Neutrophil (primary cell): ENCODE measurements at regions not wholly inside any gene's neighbourhood (a gene's known extent, or its start where the extent isn't known, plus 50 kb on each side); places are given as distances from the start of the nearest gene placed in this dataset.

ENCODE experiments used
- H3K27ac ChIP-seq: fragments of 200-600 bp; sonication (generic); 2 replicates; pipeline ENCODE4 v1.5.1; 2016; ENCODE audit warnings: mild to moderate bottlenecking, moderate library complexity
- H3K27me3 ChIP-seq: fragments of 200-600 bp; sonication (generic); 2 replicates; pipeline ENCODE4 v1.6.0; 2016; ENCODE audit warnings: mild to moderate bottlenecking
- H3K36me3 ChIP-seq: fragments of 200-600 bp; sonication (generic); 2 replicates; pipeline ENCODE4 v1.5.1; 2017
- H3K4me1 ChIP-seq, 2 experiments: fragments of 200-600 bp in 1 of 2; sonication (generic) in 1 of 2; 1 replicate in 1 of 2; 2 replicates in 1 of 2; pipeline versions ENCODE4 v1.5.1 to v1.6.1; 2013 to 2016; ENCODE audit warnings: low read depth in 1 of 2, low read length in 1 of 2, mild to moderate bottlenecking in 1 of 2, moderate library complexity in 1 of 2; ENCODE audit not compliant: control insufficient read depth in 1 of 2, insufficient read depth in 1 of 2
- H3K4me3 ChIP-seq, 2 experiments: fragments of 200-600 bp in 1 of 2; sonication (generic) in 1 of 2; 1 replicate in 1 of 2; 2 replicates in 1 of 2; pipeline ENCODE4 v1.5.1; 2013 to 2016; ENCODE audit warnings: low read depth in 1 of 2, low read length in 1 of 2, mild to moderate bottlenecking in 1 of 2, moderate library complexity in 1 of 2
- H3K9me3 ChIP-seq: fragments of 200-600 bp; sonication (generic); 2 replicates; pipeline ENCODE4 v1.5.1; 2016
- CTCF ChIP-seq: fragments of 200-600 bp; sonication (generic); IDR thresholded peaks from 2 replicates; pipeline ENCODE4 v1.5.1; 2016; ENCODE audit warnings: antibody characterized with exemption

GRCh38 chr1:101431956-101432510 lies 195.2 kb downstream of the S1PR1 start:
- no peaks in the 10 kb centered on the region for H3K36me3 ChIP-seq
- no peaks in the 10 kb centered on the region for H3K27me3 ChIP-seq
- H3K27ac ChIP-seq, result no peak overlapping the region
- H3K4me1 ChIP-seq, result no peaks in the 10 kb centered on the region
- no peaks in the 10 kb centered on the region for H3K9me3 ChIP-seq
- TF ChIP-seq CTCF, result no peak
- no peak overlapping the region for H3K4me3 ChIP-seq

- Histone ChIP-seq H3K36me3 (no peaks in the 10 kb centered on the region), H3K9me3 (no peaks in the 10 kb centered on the region), H3K27ac (no peak overlapping the region), H3K27me3 (no peaks in the 10 kb centered on the region), H3K4me3 (no peak overlapping the region), H3K4me1 (no peaks in the 10 kb centered on the region)
- TF ChIP-seq CTCF, result no peak
These were observed 199.2 kb downstream of the S1PR1 start for GRCh38 chr1:101435831-101436511.

DNA sequence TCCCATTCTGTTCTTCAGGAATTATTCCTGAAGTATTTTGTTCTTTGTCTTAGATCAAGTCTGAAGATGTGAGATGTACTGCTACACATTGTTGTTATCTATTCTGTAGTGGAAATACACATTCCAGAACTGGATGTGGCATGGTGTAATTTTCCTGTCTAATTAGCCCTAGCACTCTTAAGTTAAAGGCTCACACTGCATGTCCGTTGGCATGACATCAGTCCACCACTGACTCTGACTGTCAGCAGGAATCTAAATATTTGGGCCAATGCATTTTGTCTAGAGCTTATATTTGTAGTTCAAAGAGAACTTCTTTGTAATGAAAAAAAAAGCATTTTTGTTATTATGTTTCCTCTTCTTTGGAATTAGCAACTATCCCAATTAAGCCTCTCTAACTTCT lies 201.0 kb downstream of the S1PR1 start:
- H3K27ac ChIP-seq, result no peak overlapping the region
- TF ChIP-seq CTCF, result no peak
- no peaks in the 10 kb centered on the region for H3K9me3 ChIP-seq
- H3K4me3 ChIP-seq, result no peak overlapping the region
- no peaks in the 10 kb centered on the region for H3K4me1 ChIP-seq
- H3K36me3 ChIP-seq, result no peaks in the 10 kb centered on the region
- no peaks in the 10 kb centered on the region for H3K27me3 ChIP-seq

- Histone ChIP-seq H3K36me3 (no peaks in the 10 kb centered on the region), H3K27ac (no peak overlapping the region), H3K4me1 (no peaks in the 10 kb centered on the region), H3K9me3 (no peaks in the 10 kb centered on the region), H3K4me3 (no peak overlapping the region), H3K27me3 (no peaks in the 10 kb centered on the region)
- TF ChIP-seq CTCF, result no peak
These were observed 201.5 kb downstream of the S1PR1 start for GRCh38 chr1:101438359-101438758.

- Histone ChIP-seq H3K4me3 (no peak overlapping the region), H3K27me3 (no peaks in the 10 kb centered on the region), H3K36me3 (no peaks in the 10 kb centered on the region), H3K9me3 (no peaks in the 10 kb centered on the region), H3K27ac (no peak overlapping the region), H3K4me1 (no peaks in the 10 kb centered on the region)
- no peak for TF ChIP-seq CTCF
These were observed 203.7 kb downstream of the S1PR1 start for GRCh38 chr1:101440485-101440884.
